NCI-H187 (cell line): ENCODE measurements at regions not wholly inside any gene's neighbourhood (a gene's known extent, or its start where the extent isn't known, plus 50 kb on each side); places are given as distances from the start of the nearest gene placed in this dataset.

Source experiments
- DNase-seq, 2 experiments: peaks; one replicate each; lab custom pipeline; 2025; lab: John Stamatoyannopoulos, UW

GRCh38 chr1:201769966-201770365 lies 59.0 kb upstream of the IPO9 start:
- DNase-seq = no peak

GRCh38 chr1:201771466-201771865 lies 57.5 kb upstream of the IPO9 start:
- DNase-seq = no peak

- no peak for DNase-seq
These were observed 56.8 kb upstream of the IPO9 start for GRCh38 chr1:201772178-201772577.

GRCh38 chr1:201773764-201774163 lies 55.2 kb upstream of the IPO9 start:
- DNase-seq = no peak

- DNase-seq = no peak
These were observed 54.6 kb upstream of the IPO9 start for GRCh38 chr1:201774224-201774982.

- DNase-seq = no peak
These were observed 54.0 kb upstream of the IPO9 start for GRCh38 chr1:201774983-201775344.

GRCh38 chr1:201775380-201775779 lies 53.6 kb upstream of the IPO9 start:
- no peak for DNase-seq

- DNase-seq = no peak
These were observed 50.5 kb upstream of the IPO9 start for GRCh38 chr1:201778279-201779065.
